Sigmoid colon (tissue), 6 donors: ENCODE measurements at regions not wholly inside any gene's neighbourhood (a gene's known extent, or its start where the extent isn't known, plus 50 kb on each side); places are given as distances from the start of the nearest gene placed in this dataset.

ENCODE experiments used
- DNase-seq: peaks from one replicate; pipeline ENCODE4 v3.0.0-alpha.2; 2019
- H3K27ac ChIP-seq, 4 donors: fragments of 200-600 bp; sonication (generic); one replicate each; pipeline ENCODE4 v1.5.1; 2016 to 2019; ENCODE audit warnings: mild to moderate bottlenecking in 1 of 4
- H3K27me3 ChIP-seq, 3 donors: fragments of 200-600 bp; sonication (generic); one replicate each; pipeline ENCODE4 v1.5.1; 2019; ENCODE audit warnings: mild to moderate bottlenecking in 1 of 3
- H3K36me3 ChIP-seq, 4 donors: fragments of 200-600 bp; sonication (generic); one replicate each; pipeline ENCODE4 v1.5.1; 2016 to 2019
- H3K4me1 ChIP-seq, 4 donors: fragments of 200-600 bp; sonication (generic); one replicate each; pipeline ENCODE4 v1.5.1; 2017 to 2019
- H3K4me3 ChIP-seq, 4 donors: fragments of 200-600 bp; sonication (generic); one replicate each; pipeline ENCODE4 v1.5.1; 2017 to 2019; ENCODE audit warnings: mild to moderate bottlenecking in 2 of 4, moderate library complexity in 1 of 4
- H3K9me3 ChIP-seq, 4 donors: fragments of 200-600 bp in 3 of 4; sonication (generic) in 3 of 4; one replicate each; pipeline versions ENCODE4 v1.5.1 to v1.6.1; 2013 to 2019
- CTCF ChIP-seq, 4 experiments: fragments of 450-650 bp in 3 of 4; fragments of 200-600 bp in 1 of 4; IDR thresholded peaks; one replicate each; pipeline ENCODE4 v1.5.1; 2016 to 2019; ENCODE audit warnings: antibody characterized with exemption in 4 of 4, mild to moderate bottlenecking in 3 of 4, moderate library complexity in 2 of 4
- EP300 ChIP-seq, 4 donors: sonication (generic); formaldehyde crosslinking; IDR thresholded peaks; one replicate each; pipeline ENCODE4 v1.6.1; 2017; ENCODE audit warnings: antibody characterized with exemption in 4 of 4
- POLR2A ChIP-seq, 2 donors: fragments of 450-650 bp; IDR thresholded peaks; one replicate each; pipeline ENCODE4 v1.6.1; 2016; ENCODE audit warnings: antibody characterized with exemption in 2 of 2, mild to moderate bottlenecking in 2 of 2, moderate library complexity in 2 of 2
- POLR2AphosphoS5 ChIP-seq, 4 donors: sonication (generic); formaldehyde crosslinking; IDR thresholded peaks; one replicate each; pipeline ENCODE4 v1.6.1; 2017; ENCODE audit warnings: antibody characterized with exemption in 4 of 4
- WGBS, 2 donors: extraction: QIAGEN DNeasy Blood & Tissue Kit; methylation state at CpG; one replicate each; pipeline ENCODE4 v1.1.7; 2013; 5-methylcytosine and 5-hydroxymethylcytosine counted together
- intact Hi-C: fragments of 100-400 bp; cut with DNase I; formaldehyde crosslinking; loops from one replicate; pipeline ENCODE4 v1.15.1; 2023
- donor health status: healthy with polysubstance abuse.
- donor health status: healthy.

GRCh38 chr2:88810017-88810416 is 118.5 kb downstream of the RPIA start:
- intact Hi-C loops, result no loop called here
- Histone ChIP-seq H3K9me3 (no peaks in the 10 kb centered on the region), H3K4me3 (no peak overlapping the region), H3K4me1 (no peaks in the 10 kb centered on the region), H3K27ac (no peak overlapping the region), H3K36me3 (no peaks in the 10 kb centered on the region), H3K27me3 (peaks cover 0 to 4% (median 0%) of the 10 kb centered on the region in 3 donors)
- DNase-seq, result no peak
- TF ChIP-seq POLR2A (IDR thresholded peaks at IDR 0.05) (no peak), POLR2AphosphoS5 (IDR thresholded peaks at IDR 0.05) (no peak), CTCF (IDR thresholded peaks at IDR 0.05) (no peak), EP300 (IDR thresholded peaks at IDR 0.05) (no peak)
- WGBS, 2 donors, result 13 to 43% methylated on average over 2 of the region's 2 CpGs

DNA sequence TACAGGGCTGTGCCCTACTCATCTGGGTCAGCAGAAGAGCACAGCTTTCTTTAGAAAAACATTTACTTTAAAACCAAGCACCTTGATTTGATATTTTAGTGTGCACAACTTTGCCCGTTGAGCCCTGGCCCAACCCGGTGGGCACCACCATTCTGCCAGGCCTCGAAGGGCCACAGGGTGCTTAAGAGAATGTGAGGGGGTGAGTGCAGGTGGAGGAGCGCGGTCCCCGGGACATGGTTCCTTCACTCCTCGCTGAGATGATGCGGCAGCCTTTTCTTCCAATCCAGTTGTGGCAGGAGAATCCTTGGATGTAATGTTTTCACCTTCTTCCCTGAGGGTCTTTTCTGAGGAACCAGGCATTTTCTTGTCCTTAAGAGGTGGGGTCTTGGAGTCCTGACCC is 119.0 kb downstream of the RPIA start:
- DNase-seq, result no peak
- no peak overlapping the region for H3K27ac ChIP-seq
- 91 to 95% methylated on average over 8 of the region's 8 CpGs for WGBS, 2 donors
- H3K4me1 ChIP-seq, result no peaks in the 10 kb centered on the region
- H3K36me3 ChIP-seq, result no peaks in the 10 kb centered on the region
- no peaks in the 10 kb centered on the region for H3K9me3 ChIP-seq
- peaks cover 0 to 4% (median 0%) of the 10 kb centered on the region in 3 donors for H3K27me3 ChIP-seq
- intact Hi-C loops, result no loop called here
- no peak for TF ChIP-seq POLR2AphosphoS5 (IDR thresholded peaks at IDR 0.05)
- TF ChIP-seq POLR2A (IDR thresholded peaks at IDR 0.05), result no peak
- no peak for TF ChIP-seq EP300 (IDR thresholded peaks at IDR 0.05)
- no peak overlapping the region for H3K4me3 ChIP-seq

- 68 to 71% methylated on average over 3 of the region's 3 CpGs for WGBS, 2 donors
- DNase-seq, result no peak
- H3K4me1 ChIP-seq, result no peaks in the 10 kb centered on the region
- intact Hi-C loops, result no loop called here
- no peak overlapping the region for H3K27ac ChIP-seq
- H3K27me3 ChIP-seq, result peaks cover 0 to 4% (median 0%) of the 10 kb centered on the region in 3 donors
- H3K4me3 ChIP-seq, result no peak overlapping the region
- peaks cover 0 to 4% (median 0%) of the 10 kb centered on the region in 4 donors for H3K9me3 ChIP-seq
- TF ChIP-seq POLR2A (IDR thresholded peaks at IDR 0.05) (no peak), EP300 (IDR thresholded peaks at IDR 0.05) (no peak), CTCF (IDR thresholded peaks at IDR 0.05) (no peak), POLR2AphosphoS5 (IDR thresholded peaks at IDR 0.05) (no peak)
- H3K36me3 ChIP-seq, result no peaks in the 10 kb centered on the region
Measured at GRCh38 chr2:88811233-88811632, 119.8 kb downstream of the RPIA start.

DNA sequence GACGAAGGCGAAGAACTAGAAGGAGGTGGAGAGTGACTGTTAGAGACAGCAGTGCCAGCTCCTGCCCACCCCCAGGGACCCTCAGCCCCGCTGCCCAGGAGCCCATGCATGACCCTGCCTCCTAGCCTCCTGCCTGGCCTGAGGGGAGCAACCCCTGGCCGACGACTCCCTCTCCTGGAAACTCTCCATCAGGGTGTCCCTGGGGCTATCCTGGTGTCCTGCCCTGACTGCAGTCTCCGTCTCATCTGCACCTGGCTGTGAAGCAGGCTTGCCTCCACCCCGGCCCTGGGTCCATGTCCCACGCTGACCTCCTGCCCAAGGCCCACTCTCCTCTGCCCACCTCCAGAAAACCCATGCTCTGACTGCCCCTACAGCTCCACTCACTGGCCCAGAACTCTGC is 120.2 kb downstream of the RPIA start:
- no peak for DNase-seq
- intact Hi-C loops, result no loop called here

GRCh38 chr2:88813612-88814011 is 122.1 kb downstream of the RPIA start:
- intact Hi-C loops, result no loop called here
- WGBS, 2 donors, result 79 to 92% methylated on average over 4 of the region's 4 CpGs
- DNase-seq, result no peak

More for the DNA sequence above, 120.2 kb downstream of the RPIA start:
- 78 to 81% methylated on average over 8 of the region's 8 CpGs for WGBS, 2 donors
- no peak overlapping the region for H3K27ac ChIP-seq
- H3K9me3 ChIP-seq, result peaks cover 0 to 4% (median 0%) of the 10 kb centered on the region in 4 donors
- H3K27me3 ChIP-seq, result peaks cover 0 to 4% (median 0%) of the 10 kb centered on the region in 3 donors
- H3K4me1 ChIP-seq, result no peaks in the 10 kb centered on the region
- TF ChIP-seq POLR2A (IDR thresholded peaks at IDR 0.05) (no peak), POLR2AphosphoS5 (IDR thresholded peaks at IDR 0.05) (no peak), EP300 (IDR thresholded peaks at IDR 0.05) (no peak), CTCF (IDR thresholded peaks at IDR 0.05) (no peak)
- no peak overlapping the region for H3K4me3 ChIP-seq
- H3K36me3 ChIP-seq, result no peaks in the 10 kb centered on the region

More at GRCh38 chr2:88813612-88814011, 122.1 kb downstream of the RPIA start:
- no peaks in the 10 kb centered on the region for H3K4me1 ChIP-seq
- H3K36me3 ChIP-seq, result no peaks in the 10 kb centered on the region
- TF ChIP-seq EP300 (IDR thresholded peaks at IDR 0.05) (no peak), POLR2A (IDR thresholded peaks at IDR 0.05) (no peak), POLR2AphosphoS5 (IDR thresholded peaks at IDR 0.05) (no peak), CTCF (IDR thresholded peaks at IDR 0.05) (no peak)
- H3K27me3 ChIP-seq, result no peaks in the 10 kb centered on the region
- peaks cover 0 to 4% (median 0%) of the 10 kb centered on the region in 4 donors for H3K9me3 ChIP-seq
- H3K27ac ChIP-seq, result no peak overlapping the region
- no peak overlapping the region for H3K4me3 ChIP-seq
